Esophagus muscularis mucosa (tissue), 3 donors: ENCODE measurements at regions not wholly inside any gene's neighbourhood (a gene's known extent, or its start where the extent isn't known, plus 50 kb on each side); places are given as distances from the start of the nearest gene placed in this dataset.

Experiments used
- POLR2A ChIP-seq: fragments of 450-650 bp; IDR thresholded peaks from one replicate; pipeline ENCODE4 v1.6.1; 2017; ENCODE audit warnings: antibody characterized with exemption, moderate library complexity, mild to moderate bottlenecking, low read depth
- TF ChIP-seq, protein P1 (sequence below), 3 experiments: fragments of 200-600 bp in 2 of 3; fragments of 450-650 bp in 1 of 3; sonication (generic) in 2 of 3; IDR thresholded peaks; one replicate each; pipeline ENCODE4 v1.5.1; 2017 to 2019; ENCODE audit warnings: antibody characterized with exemption in 3 of 3, mild to moderate bottlenecking in 2 of 3, moderate library complexity in 1 of 3

GRCh38 chr16:63945806-63946205 lies 1176.1 kb downstream of the CDH11 start:
- no peak for TF ChIP-seq POLR2A
- TF ChIP-seq, protein P1, sequence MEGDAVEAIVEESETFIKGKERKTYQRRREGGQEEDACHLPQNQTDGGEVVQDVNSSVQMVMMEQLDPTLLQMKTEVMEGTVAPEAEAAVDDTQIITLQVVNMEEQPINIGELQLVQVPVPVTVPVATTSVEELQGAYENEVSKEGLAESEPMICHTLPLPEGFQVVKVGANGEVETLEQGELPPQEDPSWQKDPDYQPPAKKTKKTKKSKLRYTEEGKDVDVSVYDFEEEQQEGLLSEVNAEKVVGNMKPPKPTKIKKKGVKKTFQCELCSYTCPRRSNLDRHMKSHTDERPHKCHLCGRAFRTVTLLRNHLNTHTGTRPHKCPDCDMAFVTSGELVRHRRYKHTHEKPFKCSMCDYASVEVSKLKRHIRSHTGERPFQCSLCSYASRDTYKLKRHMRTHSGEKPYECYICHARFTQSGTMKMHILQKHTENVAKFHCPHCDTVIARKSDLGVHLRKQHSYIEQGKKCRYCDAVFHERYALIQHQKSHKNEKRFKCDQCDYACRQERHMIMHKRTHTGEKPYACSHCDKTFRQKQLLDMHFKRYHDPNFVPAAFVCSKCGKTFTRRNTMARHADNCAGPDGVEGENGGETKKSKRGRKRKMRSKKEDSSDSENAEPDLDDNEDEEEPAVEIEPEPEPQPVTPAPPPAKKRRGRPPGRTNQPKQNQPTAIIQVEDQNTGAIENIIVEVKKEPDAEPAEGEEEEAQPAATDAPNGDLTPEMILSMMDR (IDR thresholded peaks at IDR 0.05): no peak
